Stimulated activated CD8-positive, alpha-beta memory T cell treated with anti-CD3 and anti-CD28 coated beads, Interleukin-12 subunit alpha, Interleukin-12 subunit beta, amount 100 ng/mL, for 4 hours (primary cell): ENCODE measurements at regions not wholly inside any gene's neighbourhood (a gene's known extent, or its start where the extent isn't known, plus 50 kb on each side); places are given as distances from the start of the nearest gene placed in this dataset.
"Not testable (repeated sequence)": the region's sequence is repeated elsewhere in the genome, so short reads cannot be mapped to it uniquely, and the experiment has no call there.

ENCODE experiments used
- DNase-seq: peaks from one replicate; pipeline ENCODE4 v3.0.0-alpha.2; 2020; ENCODE audit warnings: low read depth

GRCh38 chr18:71075147-71075546 lies 786.3 kb downstream of the SOCS6 start:
- no peak for DNase-seq

- DNase-seq = no peak
Measured at GRCh38 chr18:71068338-71068737, 779.5 kb downstream of the SOCS6 start.

- DNase-seq = no peak
Measured at GRCh38 chr18:71049893-71050292, 761.0 kb downstream of the SOCS6 start.

GRCh38 chr18:71047882-71048281 lies 759.0 kb downstream of the SOCS6 start:
- DNase-seq = no peak

- DNase-seq = no peak
Measured at GRCh38 chr18:71045331-71046065, 756.7 kb downstream of the SOCS6 start.

- no peak for DNase-seq
Measured at GRCh38 chr18:71040161-71040560, 751.3 kb downstream of the SOCS6 start.

- DNase-seq = no peak
Measured at GRCh38 chr18:71038196-71038595, 749.4 kb downstream of the SOCS6 start.

- no peak for DNase-seq
Measured at GRCh38 chr18:71036783-71037182, 747.9 kb downstream of the SOCS6 start.

GRCh38 chr18:71031296-71032191 lies 742.7 kb downstream of the SOCS6 start:
- DNase-seq = not testable (repeated sequence)

GRCh38 chr18:71030085-71030484 lies 741.2 kb downstream of the SOCS6 start:
- not testable (repeated sequence) for DNase-seq

- no peak for DNase-seq
Measured at GRCh38 chr18:71028285-71028762, 739.5 kb downstream of the SOCS6 start.

GRCh38 chr18:71027531-71027930 lies 738.7 kb downstream of the SOCS6 start:
- DNase-seq = no peak

GRCh38 chr18:71025505-71026225 lies 736.8 kb downstream of the SOCS6 start:
- no peak for DNase-seq

GRCh38 chr18:71022389-71022788 lies 733.5 kb downstream of the SOCS6 start:
- DNase-seq = no peak

GRCh38 chr18:71021030-71021362 lies 732.2 kb downstream of the SOCS6 start:
- no peak for DNase-seq

- DNase-seq = no peak
Measured at GRCh38 chr18:71020342-71021029, 731.6 kb downstream of the SOCS6 start.

- DNase-seq = no peak
Measured at GRCh38 chr18:71018816-71019215, 730.0 kb downstream of the SOCS6 start.

- no peak for DNase-seq
Measured at GRCh38 chr18:71012789-71013188, 723.9 kb downstream of the SOCS6 start.

- DNase-seq = no peak
Measured at GRCh38 chr18:71011389-71011788, 722.5 kb downstream of the SOCS6 start.

GRCh38 chr18:71008257-71008656 lies 719.4 kb downstream of the SOCS6 start:
- DNase-seq = no peak

- no peak for DNase-seq
Measured at GRCh38 chr18:71001597-71001996, 712.8 kb downstream of the SOCS6 start.

GRCh38 chr18:70998490-70998889 lies 709.6 kb downstream of the SOCS6 start:
- no peak for DNase-seq
